GM12878 (cell line): ENCODE measurements at regions not wholly inside any gene's neighbourhood (a gene's known extent, or its start where the extent isn't known, plus 50 kb on each side); places are given as distances from the start of the nearest gene placed in this dataset.

Source experiments
- SRF ChIP-seq, 2 experiments: IDR thresholded peaks; 2 replicates each; pipeline ENCODE4 v1.6.1; 2011; ENCODE audit warnings: low read depth in 2 of 2, low read length in 2 of 2, mild to moderate bottlenecking in 1 of 2, moderate library complexity in 1 of 2
- TAF1 ChIP-seq: IDR thresholded peaks from 2 replicates; pipeline ENCODE4 v1.6.1; 2011; ENCODE audit warnings: mild to moderate bottlenecking, low read depth, low read length, borderline replicate concordance

- TF ChIP-seq TAF1 (no peak), SRF (IDR thresholded peaks at IDR 0.05; ENCODE audit: low read depth in 2 of 2, low read length in 2 of 2) (no peak)
These were observed 164.5 kb upstream of the NFIB start for GRCh38 chr9:14478175-14479162.
